ENCODE measurements at regions not wholly inside any gene's neighbourhood (a gene's known extent, or its start where the extent isn't known, plus 50 kb on each side); places are given as distances from the start of the nearest gene placed in this dataset.

- FAIRE-seq (no peak), DNase-seq (ENCODE audit: low spot score) (no peak)
Observed at GRCh38 chr12:66045506-66045905, 85.0 kb downstream of the LLPH start.

DNA sequence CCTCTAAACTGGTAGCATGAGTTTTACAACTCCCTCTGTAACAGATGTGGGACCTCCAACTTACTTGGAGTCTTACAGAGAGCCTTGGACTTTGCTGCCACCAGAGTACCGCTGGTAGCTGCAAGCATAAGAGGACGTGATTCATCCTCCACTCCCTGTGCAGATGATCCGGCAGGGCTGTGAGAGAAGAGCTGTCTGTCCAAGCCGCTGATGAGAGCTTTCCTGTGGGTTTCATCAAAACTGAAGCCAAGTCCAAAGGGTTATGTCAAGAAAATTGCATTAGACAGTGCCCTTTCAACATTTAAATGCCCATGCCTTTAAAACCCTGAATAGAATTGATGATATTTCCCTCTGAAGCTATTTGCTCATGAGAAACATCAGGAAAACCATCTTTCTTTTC lies 85.8 kb downstream of the LLPH start:
- FAIRE-seq (no peak), DNase-seq (ENCODE audit: low spot score) (peak; percentile 35)

DNA sequence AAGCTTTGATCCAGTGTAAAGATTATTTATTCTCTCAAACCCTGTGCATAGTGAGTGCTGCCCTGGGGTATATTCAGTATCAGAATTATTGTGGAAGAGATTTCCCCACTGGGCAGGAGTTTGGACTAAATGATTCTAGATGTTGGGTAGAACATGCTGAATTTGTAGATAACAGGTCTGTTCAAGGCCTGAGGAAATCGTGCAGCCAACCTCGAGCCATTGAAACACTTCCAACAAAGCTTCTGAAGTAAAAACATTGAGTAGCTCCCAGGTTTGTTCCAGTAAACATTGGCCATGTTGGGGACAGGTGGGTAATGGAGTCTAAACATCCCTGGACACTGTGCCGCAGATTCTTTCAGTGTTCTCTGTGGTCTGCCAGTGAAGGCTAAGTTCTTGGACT lies 87.5 kb downstream of the LLPH start:
- FAIRE-seq: no peak
- DNase-seq (ENCODE audit: low spot score): no peak

DNA sequence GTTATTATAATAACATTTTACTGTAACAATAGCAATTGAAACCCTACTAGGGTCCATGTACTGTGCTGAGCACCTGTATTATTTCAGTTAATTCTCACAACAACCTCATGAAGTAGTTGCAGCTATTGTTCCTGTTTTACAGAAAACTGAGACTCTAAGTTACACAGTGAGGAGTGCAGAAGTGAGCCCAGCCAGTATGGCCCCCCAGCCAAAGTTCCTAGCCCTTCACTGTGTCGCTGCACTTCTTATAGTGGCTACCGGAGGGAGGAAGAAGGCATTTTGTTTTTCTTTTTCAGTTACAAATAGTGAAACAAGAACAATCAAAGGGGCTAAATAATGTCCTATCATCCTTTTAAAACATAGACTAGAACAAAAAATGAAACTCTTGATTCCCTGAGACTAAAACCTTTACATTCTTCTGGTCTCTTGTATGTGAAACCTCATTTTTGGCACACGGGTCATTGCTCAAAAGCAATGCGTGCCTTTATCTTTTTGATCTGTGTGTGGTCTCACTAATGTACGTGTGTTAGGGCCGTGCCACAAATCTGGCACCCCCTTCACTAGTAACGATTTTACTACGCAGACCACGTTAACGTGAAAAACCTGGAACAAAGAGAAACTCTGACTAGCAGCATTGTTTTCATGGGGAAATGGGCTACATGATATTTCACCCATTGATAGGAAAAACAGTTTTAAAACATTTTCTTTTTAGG lies 88.7 kb downstream of the LLPH start:
- DNase-seq (ENCODE audit: low spot score): no peak
- no peak for FAIRE-seq

- FAIRE-seq: peak; percentile 91
- DNase-seq (ENCODE audit: low spot score): peak; percentile 87
Observed at GRCh38 chr12:66036317-66036716, 94.2 kb downstream of the LLPH start.

GRCh38 chr12:66035288-66035966 lies 95.1 kb downstream of the LLPH start:
- FAIRE-seq: no peak
- peak; percentile 33 for DNase-seq (ENCODE audit: low spot score)

- DNase-seq (ENCODE audit: low spot score) (no peak), FAIRE-seq (no peak)
Observed at GRCh38 chr12:66033151-66033550, 97.4 kb downstream of the LLPH start.

GRCh38 chr12:66032739-66033138 lies 97.8 kb downstream of the LLPH start:
- DNase-seq (ENCODE audit: low spot score) (no peak), FAIRE-seq (no peak)

- FAIRE-seq: no peak
- DNase-seq (ENCODE audit: low spot score): no peak
Observed at GRCh38 chr12:66030217-66030781, 100.3 kb downstream of the LLPH start.

DNA sequence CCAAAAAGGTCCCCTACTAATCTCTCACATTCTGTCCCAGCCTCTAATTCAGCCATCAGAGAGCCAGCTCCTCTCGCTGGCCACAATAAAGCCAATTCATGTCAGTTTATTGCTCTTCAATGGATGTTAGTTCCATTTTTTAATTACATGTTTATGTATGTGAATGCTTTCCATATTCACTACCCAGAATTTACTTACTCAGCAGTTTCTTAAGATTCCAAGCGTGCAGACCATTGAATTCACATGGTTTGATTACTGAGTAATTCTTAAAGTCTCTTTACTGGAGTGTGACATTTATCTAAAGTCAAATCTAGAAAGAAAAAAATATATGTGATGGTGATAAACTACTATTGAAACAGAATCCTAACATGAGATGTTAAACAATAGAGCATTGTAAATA lies 102.2 kb downstream of the LLPH start:
- no peak for DNase-seq (ENCODE audit: low spot score)
- no peak for FAIRE-seq

DNA sequence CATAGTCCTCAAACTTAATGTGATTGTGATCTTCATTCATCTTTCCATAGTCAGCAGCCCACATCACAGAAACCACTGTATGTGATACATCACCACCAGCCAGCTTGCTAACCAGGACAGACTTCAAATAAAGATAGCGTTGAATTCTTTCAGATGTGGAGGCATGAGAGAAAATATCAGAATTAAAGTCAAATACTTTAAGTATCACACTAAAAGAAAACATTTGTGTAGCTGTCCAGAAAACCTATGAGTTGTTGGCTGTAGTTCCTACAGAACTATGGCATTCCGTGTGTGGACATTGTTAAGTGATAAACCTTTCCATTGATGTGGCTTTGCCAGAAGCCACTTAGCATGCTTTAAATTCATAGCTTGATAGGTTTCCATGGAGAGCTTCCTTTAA lies 105.1 kb downstream of the LLPH start:
- FAIRE-seq (peak; percentile 66), DNase-seq (ENCODE audit: low spot score) (peak; percentile 9)

- DNase-seq (ENCODE audit: low spot score): no peak
- FAIRE-seq: no peak
Observed at GRCh38 chr12:66024949-66025348, 105.6 kb downstream of the LLPH start.

DNA sequence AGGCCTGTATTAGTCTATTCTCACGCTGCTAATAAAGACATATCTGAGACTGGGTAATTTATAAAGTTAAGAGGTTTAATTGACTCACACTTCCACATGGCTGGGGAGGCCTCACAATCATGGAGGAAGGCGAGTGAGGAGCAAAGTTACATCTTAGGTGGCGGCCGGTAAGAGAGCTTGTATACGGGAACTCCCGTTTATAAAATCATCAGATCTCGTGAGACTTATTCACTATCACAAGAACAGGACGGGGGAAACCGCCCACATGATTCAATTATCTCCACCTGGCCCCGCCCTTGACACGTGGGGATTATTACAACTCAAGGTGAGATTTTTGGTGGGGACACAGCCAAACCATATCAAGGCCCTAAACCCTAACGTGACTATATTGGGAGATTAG lies 110.1 kb downstream of the LLPH start:
- FAIRE-seq: no peak

GRCh38 chr12:66017736-66018135 lies 112.8 kb downstream of the LLPH start:
- DNase-seq (ENCODE audit: low spot score) (no peak), FAIRE-seq (no peak)

More for the DNA sequence above, 110.1 kb downstream of the LLPH start:
- DNase-seq (ENCODE audit: low spot score): no peak
